SJSA1 (cell line): ENCODE measurements at regions not wholly inside any gene's neighbourhood (a gene's known extent, or its start where the extent isn't known, plus 50 kb on each side); places are given as distances from the start of the nearest gene placed in this dataset.

Source experiments
- DNase-seq, 2 experiments: peaks; one replicate each; pipeline ENCODE4 v3.0.0-alpha.2; 2015 to 2020; ENCODE audit warnings: low spot score in 2 of 2, low read depth in 1 of 2
- H3K27ac ChIP-seq: fragments of 250-450 bp; sonication (Bioruptor Pico); 2 replicates; pipeline ENCODE4 v1.5.1; 2020; ENCODE audit warnings: mild to moderate bottlenecking, moderate library complexity
- H3K27me3 ChIP-seq: fragments of 250-450 bp; sonication (Bioruptor Pico); replicated peaks from 2 replicates; pipeline ENCODE4 v1.5.1; 2020; ENCODE audit warnings: mild to moderate bottlenecking, moderate library complexity
- H3K36me3 ChIP-seq: fragments of 250-450 bp; sonication (Bioruptor Pico); 2 replicates; pipeline ENCODE4 v1.5.1; 2020; ENCODE audit warnings: mild to moderate bottlenecking
- H3K4me1 ChIP-seq: fragments of 250-450 bp; sonication (Bioruptor Pico); replicated peaks from 2 replicates; pipeline ENCODE4 v1.6.1; 2021; ENCODE audit warnings: mild to moderate bottlenecking
- H3K4me3 ChIP-seq: fragments of 250-450 bp; sonication (Bioruptor Pico); 2 replicates; pipeline ENCODE4 v1.5.1; 2020; ENCODE audit warnings: mild to moderate bottlenecking
- H3K9me3 ChIP-seq: fragments of 250-450 bp; sonication (Bioruptor Pico); replicated peaks from 2 replicates; pipeline ENCODE4 v1.5.1; 2020; ENCODE audit warnings: mild to moderate bottlenecking

DNA sequence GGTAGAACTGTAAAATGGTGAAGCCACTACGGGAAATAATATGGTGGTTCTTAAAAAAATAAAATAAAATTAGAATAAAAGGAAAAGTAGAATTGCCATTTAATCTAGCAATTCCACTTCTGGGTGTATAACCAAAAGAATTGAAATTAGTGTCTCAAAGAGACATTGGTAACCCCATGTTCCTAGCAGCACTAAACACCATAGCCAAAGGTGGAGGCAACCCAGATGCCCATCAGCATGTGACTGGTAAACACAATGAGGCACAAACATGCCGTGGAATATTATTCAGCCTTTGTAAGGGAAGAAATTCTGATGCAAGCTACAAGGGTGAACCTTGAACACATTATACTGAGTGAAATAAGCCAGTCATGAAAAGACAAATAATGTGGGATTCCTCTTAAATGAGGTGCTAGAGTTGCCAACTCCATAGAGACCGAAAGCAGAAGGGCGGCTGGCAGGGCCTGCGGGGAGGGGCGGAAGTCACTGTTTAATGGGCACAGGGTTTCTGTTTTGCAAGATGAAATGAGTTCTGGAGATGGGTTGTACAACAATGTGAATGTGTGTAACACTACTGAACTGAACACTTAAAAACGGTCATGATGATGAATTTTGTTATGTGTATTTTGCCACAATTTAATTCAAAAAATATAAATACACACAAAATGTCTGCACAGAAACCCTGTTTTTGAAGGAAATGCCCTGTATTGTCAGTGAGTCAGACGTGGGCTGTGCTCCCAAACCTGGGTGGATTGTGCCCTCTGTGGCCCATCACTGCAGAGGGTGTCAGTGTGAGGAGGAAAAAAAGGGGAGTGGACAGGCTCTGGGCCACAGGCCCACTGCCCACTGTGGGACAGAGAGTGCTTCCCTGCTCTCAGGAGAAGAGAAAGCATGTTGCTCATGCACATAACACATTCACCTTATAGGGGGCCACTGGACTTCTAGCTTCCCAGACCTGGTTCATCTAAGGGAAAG, 49.6 kb upstream of the CD93 start:
- no peaks in the 10 kb centered on the region for H3K27me3 ChIP-seq
- DNase-seq = no peak
- no peak overlapping the region for H3K27ac ChIP-seq
- H3K9me3 ChIP-seq = no peaks in the 10 kb centered on the region; the same call in 1 of the 2 replicates
- H3K4me3 ChIP-seq = no peak overlapping the region
- H3K4me1 ChIP-seq = no peaks in the 10 kb centered on the region; the same call in 1 of the 2 replicates
- H3K36me3 ChIP-seq = no peaks in the 10 kb centered on the region
